ENCODE measurements at regions not wholly inside any gene's neighbourhood (a gene's known extent, or its start where the extent isn't known, plus 50 kb on each side); places are given as distances from the start of the nearest gene placed in this dataset.

DNA sequence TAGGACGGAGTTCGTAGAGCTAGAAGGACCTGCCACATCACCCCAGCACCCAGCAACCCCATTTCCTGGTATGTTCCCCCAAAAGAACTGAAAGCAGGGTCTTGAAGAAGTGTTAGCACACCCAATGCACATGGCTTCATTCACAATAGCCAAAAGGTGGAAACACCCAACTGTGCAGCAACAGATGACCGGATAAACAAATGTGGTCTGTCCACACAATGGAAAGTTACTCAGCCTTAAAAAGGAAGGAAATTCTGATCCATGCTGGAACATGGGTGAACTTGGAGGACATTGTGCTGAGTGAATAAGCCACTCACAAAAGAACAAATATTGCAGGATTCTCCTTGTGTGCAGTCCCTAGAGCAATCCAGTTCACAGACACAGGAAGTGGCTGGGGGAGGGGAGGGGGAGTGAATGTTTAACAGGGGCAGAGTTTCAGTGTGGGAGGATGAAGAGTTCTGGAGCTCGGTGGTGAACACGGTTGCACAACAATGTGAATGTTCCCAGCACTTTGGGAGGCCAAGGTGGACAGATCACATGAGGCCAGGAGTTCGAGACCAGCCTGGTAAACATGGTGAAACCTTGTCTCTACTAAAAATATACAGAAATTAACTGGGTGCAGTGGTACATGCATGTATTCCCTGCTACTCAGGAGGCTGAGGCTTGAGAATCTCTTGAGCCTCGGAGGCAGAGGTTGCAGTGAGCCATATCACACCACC, 157.5 kb downstream of the NUP210 start (continued):
- TF ChIP-seq DPF2 (IDR thresholded peaks at IDR 0.05) (0 out of 2 replicates have a peak, but pooled peaks have one; percentile 37), BHLHE40 (IDR thresholded peaks at IDR 0.05; ENCODE audit: borderline replicate concordance in 1 of 2, low read depth in 2 of 2, low read length in 1 of 2) (peak in 1 of 2 experiments; percentile 11; a peak in 1 of 4 replicates), YY1 (IDR thresholded peaks at IDR 0.05; ENCODE audit: low read depth, low read length) (no peak), RELB (IDR thresholded peaks at IDR 0.05; ENCODE audit: low read depth) (peak; percentile 83), NBN (IDR thresholded peaks at IDR 0.05) (peak; percentile 73; the same call in 1 of the 2 replicates), NFYA (IDR thresholded peaks at IDR 0.05; ENCODE audit: borderline replicate concordance, low read depth, low read length) (no peak), TCF7 (IDR thresholded peaks at IDR 0.05; ENCODE audit: borderline replicate concordance) (0 out of 2 replicates have a peak, but pooled peaks have one; percentile 26), MXI1 (IDR thresholded peaks at IDR 0.05; ENCODE audit: low read depth, low read length) (no peak), SUZ12 (IDR thresholded peaks at IDR 0.05; ENCODE audit: unreplicated experiment) (no peak), MYC (IDR thresholded peaks at IDR 0.05; ENCODE audit: insufficient read depth, insufficient read length, insufficient replicate concordance, low read length, severe bottlenecking) (no peak), BRCA1 (IDR thresholded peaks at IDR 0.05; ENCODE audit: low read depth, low read length) (no peak), ZNF217 (IDR thresholded peaks at IDR 0.05) (peak; percentile 50; the same call in 1 of the 2 replicates), SP1 (IDR thresholded peaks at IDR 0.05; ENCODE audit: low read depth, low read length) (no peak), GATAD2B (conservative IDR thresholded peaks at IDR 0.05; ENCODE audit: low read depth) (peak; percentile 46; the same call in 1 of the 2 replicates), ATF7 (IDR thresholded peaks at IDR 0.05; ENCODE audit: low read depth) (peak; percentile 52)
- TF ChIP-seq, protein P1, sequence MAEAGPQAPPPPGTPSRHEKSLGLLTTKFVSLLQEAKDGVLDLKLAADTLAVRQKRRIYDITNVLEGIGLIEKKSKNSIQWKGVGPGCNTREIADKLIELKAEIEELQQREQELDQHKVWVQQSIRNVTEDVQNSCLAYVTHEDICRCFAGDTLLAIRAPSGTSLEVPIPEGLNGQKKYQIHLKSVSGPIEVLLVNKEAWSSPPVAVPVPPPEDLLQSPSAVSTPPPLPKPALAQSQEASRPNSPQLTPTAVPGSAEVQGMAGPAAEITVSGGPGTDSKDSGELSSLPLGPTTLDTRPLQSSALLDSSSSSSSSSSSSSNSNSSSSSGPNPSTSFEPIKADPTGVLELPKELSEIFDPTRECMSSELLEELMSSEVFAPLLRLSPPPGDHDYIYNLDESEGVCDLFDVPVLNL (IDR thresholded peaks at IDR 0.05; ENCODE audit: low read depth, low read length), result no peak
- TF ChIP-seq, protein P2, sequence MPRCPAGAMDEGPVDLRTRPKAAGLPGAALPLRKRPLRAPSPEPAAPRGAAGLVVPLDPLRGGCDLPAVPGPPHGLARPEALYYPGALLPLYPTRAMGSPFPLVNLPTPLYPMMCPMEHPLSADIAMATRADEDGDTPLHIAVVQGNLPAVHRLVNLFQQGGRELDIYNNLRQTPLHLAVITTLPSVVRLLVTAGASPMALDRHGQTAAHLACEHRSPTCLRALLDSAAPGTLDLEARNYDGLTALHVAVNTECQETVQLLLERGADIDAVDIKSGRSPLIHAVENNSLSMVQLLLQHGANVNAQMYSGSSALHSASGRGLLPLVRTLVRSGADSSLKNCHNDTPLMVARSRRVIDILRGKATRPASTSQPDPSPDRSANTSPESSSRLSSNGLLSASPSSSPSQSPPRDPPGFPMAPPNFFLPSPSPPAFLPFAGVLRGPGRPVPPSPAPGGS (IDR thresholded peaks at IDR 0.05; ENCODE audit: borderline replicate concordance, insufficient read depth, low read depth, low read length, poor library complexity, severe bottlenecking), result no peak
- TF ChIP-seq, protein P3, sequence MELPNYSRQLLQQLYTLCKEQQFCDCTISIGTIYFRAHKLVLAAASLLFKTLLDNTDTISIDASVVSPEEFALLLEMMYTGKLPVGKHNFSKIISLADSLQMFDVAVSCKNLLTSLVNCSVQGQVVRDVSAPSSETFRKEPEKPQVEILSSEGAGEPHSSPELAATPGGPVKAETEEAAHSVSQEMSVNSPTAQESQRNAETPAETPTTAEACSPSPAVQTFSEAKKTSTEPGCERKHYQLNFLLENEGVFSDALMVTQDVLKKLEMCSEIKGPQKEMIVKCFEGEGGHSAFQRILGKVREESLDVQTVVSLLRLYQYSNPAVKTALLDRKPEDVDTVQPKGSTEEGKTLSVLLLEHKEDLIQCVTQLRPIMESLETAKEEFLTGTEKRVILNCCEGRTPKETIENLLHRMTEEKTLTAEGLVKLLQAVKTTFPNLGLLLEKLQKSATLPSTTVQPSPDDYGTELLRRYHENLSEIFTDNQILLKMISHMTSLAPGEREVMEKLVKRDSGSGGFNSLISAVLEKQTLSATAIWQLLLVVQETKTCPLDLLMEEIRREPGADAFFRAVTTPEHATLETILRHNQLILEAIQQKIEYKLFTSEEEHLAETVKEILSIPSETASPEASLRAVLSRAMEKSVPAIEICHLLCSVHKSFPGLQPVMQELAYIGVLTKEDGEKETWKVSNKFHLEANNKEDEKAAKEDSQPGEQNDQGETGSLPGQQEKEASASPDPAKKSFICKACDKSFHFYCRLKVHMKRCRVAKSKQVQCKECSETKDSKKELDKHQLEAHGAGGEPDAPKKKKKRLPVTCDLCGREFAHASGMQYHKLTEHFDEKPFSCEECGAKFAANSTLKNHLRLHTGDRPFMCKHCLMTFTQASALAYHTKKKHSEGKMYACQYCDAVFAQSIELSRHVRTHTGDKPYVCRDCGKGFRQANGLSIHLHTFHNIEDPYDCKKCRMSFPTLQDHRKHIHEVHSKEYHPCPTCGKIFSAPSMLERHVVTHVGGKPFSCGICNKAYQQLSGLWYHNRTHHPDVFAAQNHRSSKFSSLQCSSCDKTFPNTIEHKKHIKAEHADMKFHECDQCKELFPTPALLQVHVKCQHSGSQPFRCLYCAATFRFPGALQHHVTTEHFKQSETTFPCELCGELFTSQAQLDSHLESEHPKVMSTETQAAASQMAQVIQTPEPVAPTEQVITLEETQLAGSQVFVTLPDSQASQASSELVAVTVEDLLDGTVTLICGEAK (IDR thresholded peaks at IDR 0.05; ENCODE audit: borderline replicate concordance), result no peak
